Loucy (cell line): ENCODE measurements at regions not wholly inside any gene's neighbourhood (a gene's known extent, or its start where the extent isn't known, plus 50 kb on each side); places are given as distances from the start of the nearest gene placed in this dataset.

Experiments
- H2AFZ ChIP-seq: fragments of 200-600 bp; sonication (generic); 2 replicates; pipeline ENCODE4 v1.6.0; 2016; ENCODE audit warnings: antibody characterized with exemption, mild to moderate bottlenecking, low read length, moderate library complexity
- H3F3A ChIP-seq: fragments of 200-600 bp; 2 replicates; pipeline ENCODE4 v1.6.0; 2016; ENCODE audit warnings: antibody characterized with exemption, low read depth, mild to moderate bottlenecking
- H3K27me3 ChIP-seq: fragments of 200-600 bp; sonication (generic); 2 replicates; pipeline ENCODE4 v1.6.1; 2014; ENCODE audit warnings: low read length, mild to moderate bottlenecking; ENCODE audit not compliant: insufficient read depth, poor library complexity, severe bottlenecking
- H3K36me3 ChIP-seq: fragments of 200-600 bp; sonication (generic); 2 replicates; pipeline ENCODE4 v1.6.1; 2016; ENCODE audit warnings: low read length; ENCODE audit not compliant: insufficient read depth
- H3K4me1 ChIP-seq: fragments of 200-600 bp; sonication (generic); 2 replicates; pipeline ENCODE4 v1.5.1; 2014; ENCODE audit warnings: low read length, mild to moderate bottlenecking; ENCODE audit not compliant: insufficient read depth, poor library complexity, severe bottlenecking
- H3K4me2 ChIP-seq: fragments of 200-600 bp; sonication (generic); 2 replicates; pipeline ENCODE4 v1.6.0; 2014; ENCODE audit warnings: antibody characterized with exemption, low read length, low read depth, mild to moderate bottlenecking; ENCODE audit not compliant: poor library complexity, severe bottlenecking
- H3K4me3 ChIP-seq: fragments of 200-600 bp; sonication (generic); 2 replicates; pipeline ENCODE4 v1.5.1; 2014; ENCODE audit warnings: low read length, mild to moderate bottlenecking, mixed read lengths; ENCODE audit not compliant: poor library complexity, severe bottlenecking
- H3K79me2 ChIP-seq: fragments of 200-600 bp; sonication (generic); 2 replicates; pipeline ENCODE4 v1.6.1; 2014; ENCODE audit warnings: low read length; ENCODE audit not compliant: insufficient read depth
- H3K9ac ChIP-seq: fragments of 200-600 bp; sonication (generic); 2 replicates; pipeline ENCODE4 v1.6.0; 2014; ENCODE audit warnings: mild to moderate bottlenecking, low read depth, low read length, moderate library complexity; ENCODE audit not compliant: poor library complexity, severe bottlenecking
- H3K9me2 ChIP-seq: fragments of 200-600 bp; sonication (generic); replicated peaks from 2 replicates; pipeline ENCODE4 v1.6.1; 2016; ENCODE audit warnings: low read depth, low read length, mixed read lengths
- H3K9me3 ChIP-seq: fragments of 200-600 bp; sonication (generic); 2 replicates; pipeline ENCODE4 v1.6.1; 2014; ENCODE audit warnings: mild to moderate bottlenecking, antibody characterized with exemption, low read length, low read depth; ENCODE audit not compliant: insufficient read depth
- H4K20me1 ChIP-seq: fragments of 200-600 bp; sonication (generic); 2 replicates; pipeline ENCODE4 v1.6.0; 2014; ENCODE audit warnings: antibody characterized with exemption, low read length, mild to moderate bottlenecking; ENCODE audit not compliant: insufficient read depth, poor library complexity, severe bottlenecking
- CTCF ChIP-seq: fragments of 200-600 bp; sonication (generic); conservative IDR thresholded peaks from 2 replicates; pipeline ENCODE4 v1.5.1; 2014; ENCODE audit warnings: mild to moderate bottlenecking, antibody characterized with exemption, low read length
- EZH2phosphoT487 ChIP-seq: fragments of 200-600 bp; IDR thresholded peaks from 2 replicates; pipeline ENCODE4 v1.6.1; 2018; ENCODE audit warnings: antibody characterized with exemption, mild to moderate bottlenecking, moderate library complexity, borderline replicate concordance

GRCh38 chr5:17719592-17719991 is 85.3 kb downstream of the TAF11L14 start:
- no peaks in the 10 kb centered on the region for H3K27me3 ChIP-seq
- TF ChIP-seq EZH2phosphoT487 = no peak
- H3K79me2 ChIP-seq = no peaks in the 10 kb centered on the region
- no peak overlapping the region for H2AFZ ChIP-seq
- H3K9me2 ChIP-seq = no peaks in the 10 kb centered on the region
- no peaks in the 10 kb centered on the region for H3K36me3 ChIP-seq
- no peaks in the 10 kb centered on the region for H3F3A ChIP-seq
- H4K20me1 ChIP-seq = no peaks in the 10 kb centered on the region
- no peak overlapping the region for H3K4me3 ChIP-seq
- H3K9ac ChIP-seq = no peak overlapping the region
- H3K4me2 ChIP-seq = no peak overlapping the region
- H3K9me3 ChIP-seq = no peaks in the 10 kb centered on the region
- H3K4me1 ChIP-seq = no peaks in the 10 kb centered on the region

- TF ChIP-seq EZH2phosphoT487 (no peak), CTCF (no peak)
These were observed 85.8 kb downstream of the TAF11L14 start for GRCh38 chr5:17720071-17720470.

GRCh38 chr5:17723876-17724275 is 89.6 kb downstream of the TAF11L14 start:
- Histone ChIP-seq H3K9me3 (no peaks in the 10 kb centered on the region; the same call in 1 of the 2 replicates), H3F3A (no peaks in the 10 kb centered on the region)

More at GRCh38 chr5:17720071-17720470, 85.8 kb downstream of the TAF11L14 start:
- Histone ChIP-seq H3K27me3 (no peaks in the 10 kb centered on the region), H3K36me3 (no peaks in the 10 kb centered on the region), H4K20me1 (no peaks in the 10 kb centered on the region), H3K9ac (no peak overlapping the region), H3K9me2 (no peaks in the 10 kb centered on the region), H3K4me3 (no peak overlapping the region), H3K9me3 (no peaks in the 10 kb centered on the region), H3K79me2 (no peaks in the 10 kb centered on the region), H2AFZ (no peak overlapping the region), H3F3A (no peaks in the 10 kb centered on the region), H3K4me1 (no peaks in the 10 kb centered on the region), H3K4me2 (no peak overlapping the region)

More at GRCh38 chr5:17723876-17724275, 89.6 kb downstream of the TAF11L14 start:
- H3K4me2 ChIP-seq = no peak overlapping the region
- no peak overlapping the region for H2AFZ ChIP-seq
- no peaks in the 10 kb centered on the region for H3K36me3 ChIP-seq
- no peaks in the 10 kb centered on the region for H3K79me2 ChIP-seq
- H4K20me1 ChIP-seq = no peaks in the 10 kb centered on the region
- TF ChIP-seq CTCF = no peak
- TF ChIP-seq EZH2phosphoT487 = no peak
- H3K9ac ChIP-seq = no peak overlapping the region
- no peaks in the 10 kb centered on the region for H3K4me1 ChIP-seq
- H3K27me3 ChIP-seq = no peaks in the 10 kb centered on the region
- H3K9me2 ChIP-seq = no peaks in the 10 kb centered on the region
- H3K4me3 ChIP-seq = no peak overlapping the region
